GM19023 (cell line): ENCODE measurements at regions not wholly inside any gene's neighbourhood (a gene's known extent, or its start where the extent isn't known, plus 50 kb on each side); places are given as distances from the start of the nearest gene placed in this dataset.

Experiments used
- ATAC-seq: cut with Tn5 transposase; IDR thresholded peaks from one replicate; pipeline ENCODE4 v1.9.1; 2021; ENCODE audit warnings: mild to moderate bottlenecking, moderate library complexity; ENCODE audit not compliant: unreplicated experiment

GRCh38 chr18:76686737-76687231 lies 135.6 kb upstream of the ZNF236 start:
- peak; percentile 66 for ATAC-seq

DNA sequence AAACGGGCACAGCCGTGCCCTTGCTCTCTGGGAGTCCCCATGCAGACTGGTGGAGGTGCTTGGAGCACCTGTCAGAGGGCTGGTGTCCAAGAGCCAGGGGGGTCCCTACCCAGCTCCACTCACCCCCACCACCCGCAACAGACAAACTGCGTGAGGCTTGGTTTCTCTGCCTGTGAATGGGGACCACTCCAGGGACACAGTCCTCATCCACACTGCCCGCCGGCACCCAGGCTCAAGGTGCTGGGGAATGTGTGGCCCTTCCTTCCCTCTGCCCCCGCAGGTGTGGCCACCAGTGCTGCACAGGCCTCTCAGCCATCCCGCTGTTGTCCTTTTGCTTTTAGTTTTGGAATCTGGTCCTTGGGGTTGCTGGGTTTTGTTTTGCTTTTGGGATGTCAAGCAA lies 136.5 kb upstream of the ZNF236 start:
- no peak for ATAC-seq

GRCh38 chr18:76685402-76685801 lies 137.0 kb upstream of the ZNF236 start:
- no peak for ATAC-seq

DNA sequence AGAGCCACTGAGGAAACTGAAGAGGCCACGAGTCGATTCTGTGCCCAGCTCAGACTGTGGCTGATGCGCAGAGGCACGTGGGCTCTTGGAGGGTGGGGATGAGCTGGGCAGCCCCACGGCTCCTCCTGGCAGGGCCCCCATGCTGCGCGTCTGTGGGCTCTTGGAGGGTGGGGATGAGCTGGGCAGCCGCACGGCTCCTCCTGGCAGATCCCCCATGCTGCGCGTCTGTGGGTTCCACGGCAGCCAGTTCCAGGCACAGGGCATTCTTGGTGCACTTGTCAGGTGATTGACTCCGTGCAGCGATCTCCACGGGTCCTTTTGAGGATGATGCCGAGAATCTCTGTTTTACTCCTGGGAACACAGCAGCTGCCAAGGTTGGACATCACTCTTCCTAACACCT lies 138.1 kb upstream of the ZNF236 start:
- ATAC-seq = no peak

GRCh38 chr18:76679945-76680344 lies 142.4 kb upstream of the ZNF236 start:
- no peak for ATAC-seq

- no peak for ATAC-seq
Observed at GRCh38 chr18:76679259-76679658, 143.1 kb upstream of the ZNF236 start.

- no peak for ATAC-seq
Observed at GRCh38 chr18:76678248-76678647, 144.1 kb upstream of the ZNF236 start.

GRCh38 chr18:76674596-76674995 lies 147.8 kb upstream of the ZNF236 start:
- no peak for ATAC-seq

- ATAC-seq = no peak
Observed at GRCh38 chr18:76673281-76674185, 148.8 kb upstream of the ZNF236 start.

DNA sequence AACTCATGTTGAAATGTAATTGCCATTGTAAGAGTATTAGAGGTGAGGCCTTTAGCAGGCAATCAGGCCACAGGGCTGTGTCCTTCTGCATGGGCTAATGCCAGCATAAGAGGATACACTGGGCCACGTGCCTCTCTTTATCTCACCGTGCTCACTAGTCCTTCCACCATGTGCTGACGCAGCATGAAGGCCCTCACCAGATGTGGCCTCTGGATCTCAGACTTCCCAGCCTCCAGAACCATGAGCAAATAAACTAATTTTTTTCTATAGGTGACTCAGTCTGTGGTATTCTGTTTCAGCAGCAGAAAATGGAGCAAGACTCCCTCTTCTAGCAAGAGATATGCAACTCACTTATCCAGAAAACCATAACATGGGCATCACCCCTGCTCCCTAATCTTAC lies 149.7 kb upstream of the ZNF236 start:
- ATAC-seq = no peak

- no peak for ATAC-seq
Observed at GRCh38 chr18:76670564-76671288, 151.6 kb upstream of the ZNF236 start.

GRCh38 chr18:76668546-76668945 lies 153.8 kb upstream of the ZNF236 start:
- ATAC-seq = no peak

GRCh38 chr18:76668119-76668518 lies 154.2 kb upstream of the ZNF236 start:
- ATAC-seq = no peak

DNA sequence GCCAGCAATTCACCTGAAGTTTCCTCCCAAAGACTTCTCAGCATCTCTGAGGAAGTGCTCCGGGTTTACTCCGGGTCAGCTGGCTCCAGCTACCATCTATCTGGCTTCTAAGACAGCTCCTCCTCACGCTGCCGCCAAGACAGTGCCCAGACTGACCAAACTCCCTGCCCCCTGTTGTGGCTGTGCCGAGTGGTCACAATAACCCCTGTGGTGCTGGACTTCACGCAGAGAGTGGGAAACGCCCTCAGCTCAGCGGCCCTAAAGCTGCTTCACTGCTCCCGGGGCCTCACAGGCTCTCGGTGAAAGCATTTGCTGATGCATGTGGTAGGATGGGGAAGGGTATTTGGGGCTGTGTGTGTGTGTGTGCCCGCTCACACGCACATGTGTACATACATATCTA lies 154.8 kb upstream of the ZNF236 start:
- no peak for ATAC-seq

- ATAC-seq = no peak
Observed at GRCh38 chr18:76662626-76663025, 159.7 kb upstream of the ZNF236 start.

DNA sequence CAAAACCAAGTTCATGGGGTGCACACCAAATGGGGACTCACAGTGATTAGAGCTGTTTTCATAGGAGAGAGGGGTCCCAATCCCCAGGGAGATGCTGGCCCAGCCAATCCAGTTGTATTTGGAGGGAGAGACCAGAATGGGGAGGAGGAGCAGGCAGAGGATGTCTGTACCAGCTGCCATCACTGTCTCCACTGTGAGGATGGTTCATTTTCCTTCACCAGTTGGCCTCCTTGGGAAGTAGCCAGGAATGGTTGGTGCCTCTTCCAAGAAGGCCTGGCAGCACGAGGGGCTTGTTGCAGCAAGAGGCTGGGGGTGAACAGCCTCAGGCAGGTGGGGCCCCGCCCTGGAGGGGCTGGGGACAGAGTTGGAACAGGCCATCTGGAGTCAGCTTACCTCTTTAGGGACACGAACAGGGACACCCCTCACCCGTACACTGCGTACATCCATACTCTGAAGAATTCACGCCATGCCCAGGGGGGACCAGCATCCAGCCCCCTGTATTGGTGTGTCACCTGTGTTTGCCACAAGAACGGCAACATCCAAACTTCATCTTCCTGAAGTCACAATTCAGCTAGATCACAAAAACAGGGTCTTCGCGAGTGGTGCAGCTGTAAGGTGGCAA lies 161.7 kb upstream of the ZNF236 start:
- no peak for ATAC-seq

DNA sequence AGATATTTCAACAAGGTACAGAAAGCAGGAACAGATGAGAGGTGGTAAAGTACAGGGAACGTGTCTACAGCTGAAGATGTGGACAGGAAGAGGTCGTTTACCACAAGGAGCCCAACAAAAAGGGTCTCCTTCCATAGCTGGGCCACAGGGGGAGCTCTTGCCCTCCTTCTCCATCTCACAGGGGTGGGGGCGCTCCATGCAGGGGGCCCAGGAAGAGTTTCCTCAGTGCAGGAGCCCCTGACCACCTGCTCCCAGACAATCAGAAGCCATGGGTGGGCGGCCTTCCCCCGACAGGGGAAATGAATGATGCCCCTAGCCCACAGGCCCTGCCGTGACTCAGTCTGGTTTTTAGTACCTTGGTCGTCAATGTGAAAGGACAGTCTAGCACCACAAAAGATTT lies 163.6 kb upstream of the ZNF516 start:
- no peak for ATAC-seq

GRCh38 chr18:76657911-76658470 lies 162.9 kb upstream of the ZNF516 start:
- ATAC-seq = no peak

GRCh38 chr18:76656925-76657827 lies 162.1 kb upstream of the ZNF516 start:
- no peak for ATAC-seq

- no peak for ATAC-seq
Observed at GRCh38 chr18:76654577-76654976, 159.5 kb upstream of the ZNF516 start.
